Activated naive CD4-positive, alpha-beta T cell treated with anti-CD3 and anti-CD28 coated beads, Interleukin-2, amount 50 U/mL, for 72 hours (primary cell): ENCODE measurements at regions not wholly inside any gene's neighbourhood (a gene's known extent, or its start where the extent isn't known, plus 50 kb on each side); places are given as distances from the start of the nearest gene placed in this dataset.

Experiments
- ATAC-seq, 2 donors: fragments of 150-1000 bp; cut with Tn5 transposase; 2 replicates each; pipeline ENCODE4 v1.10.0; 2021; ENCODE audit warnings: mild to moderate bottlenecking in 2 of 2, moderate library complexity in 2 of 2
- DNase-seq, 2 donors: peaks; one replicate each; pipeline ENCODE4 v3.0.0; 2021 to 2022; ENCODE audit warnings: low spot score in 2 of 2
- H3K27ac Mint-ChIP-seq, 2 donors: one replicate each; pipeline ENCODE4 v1.8.0; 2022; ENCODE audit warnings: mild to moderate bottlenecking in 2 of 2, mixed read lengths in 2 of 2
- H3K36me3 Mint-ChIP-seq, 2 donors: one replicate each; pipeline ENCODE4 v1.8.0; 2022; ENCODE audit warnings: mixed read lengths in 2 of 2
- H3K9me3 Mint-ChIP-seq, 2 donors: one replicate each; pipeline ENCODE4 v1.8.0; 2022; ENCODE audit warnings: mixed read lengths in 2 of 2

- DNase-seq (no peak), ATAC-seq (no peak)
- peaks cover 4 to 6% of the 10 kb centered on the region in 2 donors for H3K9me3 Mint-ChIP-seq
- no peak overlapping the region for H3K27ac Mint-ChIP-seq
- H3K36me3 Mint-ChIP-seq, result no peaks in the 10 kb centered on the region
Observed at GRCh38 chr10:2660276-2660675, 407.1 kb upstream of the PFKP start.

- H3K9me3 Mint-ChIP-seq, result peaks cover 4 to 6% of the 10 kb centered on the region in 2 donors
- ATAC-seq (no peak), DNase-seq (no peak)
- H3K27ac Mint-ChIP-seq, result no peak overlapping the region
- no peaks in the 10 kb centered on the region for H3K36me3 Mint-ChIP-seq
Observed at GRCh38 chr10:2659660-2660209, 407.6 kb upstream of the PFKP start.

- H3K27ac Mint-ChIP-seq, result no peak overlapping the region
- ATAC-seq, result no peak
- H3K36me3 Mint-ChIP-seq, result no peaks in the 10 kb centered on the region
Observed at GRCh38 chr10:2658780-2659179, 408.6 kb upstream of the PFKP start.

GRCh38 chr10:2650328-2650727 lies 417.0 kb upstream of the PFKP start:
- Mint-ChIP-seq H3K9me3 (peaks cover 0 to 4% of the 10 kb centered on the region in 2 donors), H3K27ac (no peak overlapping the region), H3K36me3 (no peaks in the 10 kb centered on the region)
- DNase-seq, result no peak
- no peak for ATAC-seq

More at GRCh38 chr10:2658780-2659179, 408.6 kb upstream of the PFKP start:
- H3K9me3 Mint-ChIP-seq, result peaks cover 0 to 4% of the 10 kb centered on the region in 2 donors
- no peak for DNase-seq

GRCh38 chr10:2641028-2641427 lies 426.3 kb upstream of the PFKP start:
- no peaks in the 10 kb centered on the region for H3K36me3 Mint-ChIP-seq
- H3K27ac Mint-ChIP-seq, result no peak overlapping the region
- ATAC-seq, result no peak
- DNase-seq, result no peak
- H3K9me3 Mint-ChIP-seq, result peaks cover 7 to 8% of the 10 kb centered on the region in 2 donors

GRCh38 chr10:2633630-2634029 lies 433.7 kb upstream of the PFKP start:
- no peaks in the 10 kb centered on the region for H3K36me3 Mint-ChIP-seq

GRCh38 chr10:2631557-2632205 lies 435.7 kb upstream of the PFKP start:
- ATAC-seq (no peak), DNase-seq (no peak)
- H3K9me3 Mint-ChIP-seq, result no peaks in the 10 kb centered on the region
- no peak overlapping the region for H3K27ac Mint-ChIP-seq
- no peaks in the 10 kb centered on the region for H3K36me3 Mint-ChIP-seq

More at GRCh38 chr10:2633630-2634029, 433.7 kb upstream of the PFKP start:
- Mint-ChIP-seq H3K27ac (no peak overlapping the region), H3K9me3 (peaks cover 0 to 7% of the 10 kb centered on the region in 2 donors)
- no peak for ATAC-seq
- DNase-seq, result no peak

GRCh38 chr10:2628705-2629104 lies 438.6 kb upstream of the PFKP start:
- no peak overlapping the region for H3K27ac Mint-ChIP-seq
- H3K9me3 Mint-ChIP-seq, result no peaks in the 10 kb centered on the region
- DNase-seq, result no peak
- ATAC-seq, result no peak
- no peaks in the 10 kb centered on the region for H3K36me3 Mint-ChIP-seq

- H3K36me3 Mint-ChIP-seq, result no peaks in the 10 kb centered on the region
- H3K9me3 Mint-ChIP-seq, result no peaks in the 10 kb centered on the region
- no peak overlapping the region for H3K27ac Mint-ChIP-seq
- DNase-seq (no peak), ATAC-seq (no peak)
Observed at GRCh38 chr10:2627969-2628368, 439.4 kb upstream of the PFKP start.

- no peaks in the 10 kb centered on the region for H3K36me3 Mint-ChIP-seq
- H3K9me3 Mint-ChIP-seq, result no peaks in the 10 kb centered on the region
- ATAC-seq (no peak), DNase-seq (no peak)
- H3K27ac Mint-ChIP-seq, result no peak overlapping the region
Observed at GRCh38 chr10:2625094-2625493, 442.3 kb upstream of the PFKP start.

GRCh38 chr10:2623675-2624274 lies 443.6 kb upstream of the PFKP start:
- ATAC-seq, result no peak
- DNase-seq, result no peak
- Mint-ChIP-seq H3K9me3 (no peaks in the 10 kb centered on the region), H3K27ac (no peak overlapping the region), H3K36me3 (no peaks in the 10 kb centered on the region)

- ATAC-seq, result no peak
- no peaks in the 10 kb centered on the region for H3K36me3 Mint-ChIP-seq
- no peaks in the 10 kb centered on the region for H3K9me3 Mint-ChIP-seq
- no peak overlapping the region for H3K27ac Mint-ChIP-seq
- DNase-seq, result no peak
Observed at GRCh38 chr10:2620827-2621521, 446.4 kb upstream of the PFKP start.

GRCh38 chr10:2619916-2620315 lies 447.4 kb upstream of the PFKP start:
- Mint-ChIP-seq H3K36me3 (no peaks in the 10 kb centered on the region), H3K27ac (no peak overlapping the region), H3K9me3 (no peaks in the 10 kb centered on the region)
- ATAC-seq (no peak), DNase-seq (no peak)

- DNase-seq, result no peak
- Mint-ChIP-seq H3K9me3 (no peaks in the 10 kb centered on the region), H3K36me3 (no peaks in the 10 kb centered on the region), H3K27ac (no peak overlapping the region)
- ATAC-seq, result no peak
Observed at GRCh38 chr10:2619472-2619871, 447.9 kb upstream of the PFKP start.

GRCh38 chr10:2618690-2619089 lies 448.7 kb upstream of the PFKP start:
- Mint-ChIP-seq H3K27ac (no peak overlapping the region), H3K9me3 (no peaks in the 10 kb centered on the region), H3K36me3 (no peaks in the 10 kb centered on the region)
- ATAC-seq (no peak), DNase-seq (no peak)

- Mint-ChIP-seq H3K27ac (no peak overlapping the region), H3K9me3 (peaks cover 0 to 12% of the 10 kb centered on the region in 2 donors), H3K36me3 (no peaks in the 10 kb centered on the region)
- DNase-seq (no peak), ATAC-seq (no peak)
Observed at GRCh38 chr10:2616215-2616614, 451.1 kb upstream of the PFKP start.

- DNase-seq (no peak), ATAC-seq (no peak)
- Mint-ChIP-seq H3K9me3 (peaks cover 2 to 16% of the 10 kb centered on the region in 2 donors), H3K27ac (no peak overlapping the region), H3K36me3 (no peaks in the 10 kb centered on the region)
Observed at GRCh38 chr10:2611603-2612002, 455.7 kb upstream of the PFKP start.
